PC-9 (cell line): ENCODE measurements at regions not wholly inside any gene's neighbourhood (a gene's known extent, or its start where the extent isn't known, plus 50 kb on each side); places are given as distances from the start of the nearest gene placed in this dataset.

Experiments used
- BruUV-seq: library from RNA; stranded (reverse); fragments of 400-500 nt; replicated peaks from 2 replicates; lab custom pipeline; 2021; lab: Mats Ljungman, UMichigan
- CTCF ChIA-PET: fragments of 300-600 bp; sonication (Branson Sonifier 250); formaldehyde crosslinking; loops from one replicate; lab custom pipeline; 2022; ENCODE audit warnings: antibody characterized with exemption; lab: Charles Lee
- POLR2A ChIA-PET: fragments of 300-600 bp; sonication (Branson Sonifier 250); formaldehyde crosslinking; loops from one replicate; lab custom pipeline; 2022; ENCODE audit warnings: antibody characterized with exemption; ENCODE audit not compliant: unreplicated experiment; lab: Charles Lee
- DNase-seq, 2 experiments: peaks; one replicate each; pipeline versions ENCODE4 v3.0.0 to v3.0.0-alpha.2; 2015 to 2022; ENCODE audit warnings: mixed read lengths in 1 of 2
- H2AFZ ChIP-seq: fragments of 200-600 bp; sonication (generic); 2 replicates; pipeline ENCODE4 v1.8.1; 2017; ENCODE audit warnings: antibody characterized with exemption
- H3F3A ChIP-seq: fragments of 200-600 bp; sonication (generic); 2 replicates; pipeline ENCODE4 v1.8.1; 2017; ENCODE audit warnings: antibody characterized with exemption, mild to moderate bottlenecking, low read depth; ENCODE audit not compliant: insufficient read depth
- H3K27ac ChIP-seq: fragments of 200-600 bp; sonication (generic); 2 replicates; pipeline ENCODE4 v1.6.1; 2016; ENCODE audit warnings: mixed run types
- H3K27me3 ChIP-seq: fragments of 200-600 bp; sonication (generic); 2 replicates; pipeline ENCODE4 v1.6.1; 2016; ENCODE audit warnings: low read depth, mixed run types; ENCODE audit not compliant: insufficient read depth
- H3K36me3 ChIP-seq: fragments of 200-600 bp; sonication (generic); 2 replicates; pipeline ENCODE4 v1.6.1; 2016; ENCODE audit warnings: low read depth, mixed run types
- H3K4me1 ChIP-seq: fragments of 200-600 bp; sonication (generic); replicated peaks from 2 replicates; pipeline ENCODE4 v1.6.1; 2016; ENCODE audit warnings: mixed run types; ENCODE audit not compliant: insufficient read depth
- H3K4me2 ChIP-seq: fragments of 200-600 bp; sonication (generic); 2 replicates; pipeline ENCODE4 v1.6.1; 2017; ENCODE audit warnings: mixed run types
- H3K4me3 ChIP-seq: fragments of 200-600 bp; sonication (generic); 2 replicates; pipeline ENCODE4 v1.6.1; 2016; ENCODE audit warnings: mixed run types
- H3K79me2 ChIP-seq: fragments of 200-600 bp; sonication (generic); 2 replicates; pipeline ENCODE4 v1.6.1; 2017; ENCODE audit warnings: low read depth, mixed run types
- H3K9me2 ChIP-seq: fragments of 200-600 bp; sonication (generic); 2 replicates; pipeline ENCODE4 v1.8.1; 2017; ENCODE audit warnings: mild to moderate bottlenecking; ENCODE audit not compliant: insufficient read depth
- H3K9me3 ChIP-seq: fragments of 200-600 bp; sonication (generic); 2 replicates; pipeline ENCODE4 v1.8.1; 2016; ENCODE audit warnings: low read depth; ENCODE audit not compliant: insufficient read depth
- H4K20me1 ChIP-seq: fragments of 200-600 bp; sonication (generic); 2 replicates; pipeline ENCODE4 v1.8.1; 2017; ENCODE audit not compliant: insufficient read depth
- CTCF ChIP-seq: fragments of 200-600 bp; sonication (generic); conservative IDR thresholded peaks from 2 replicates; pipeline ENCODE4 v1.6.1; 2017; ENCODE audit warnings: mixed run types, antibody characterized with exemption, mild to moderate bottlenecking, moderate library complexity
- EZH2 ChIP-seq: fragments of 200-600 bp; sonication (generic); IDR thresholded peaks from 2 replicates; pipeline ENCODE4 v1.8.0; 2017; ENCODE audit warnings: antibody characterized with exemption, low read depth
- intact Hi-C: fragments of 100-400 bp; cut with micrococcal nuclease; formaldehyde crosslinking; loops from one replicate; pipeline ENCODE4 v1.10.0; 2022; ENCODE audit not compliant: unreplicated experiment

- no peak for TF ChIP-seq CTCF
- no peak for TF ChIP-seq EZH2
- no TSS peak for BruUV-seq
Observed at GRCh38 chr9:115401756-115402327, 283.9 kb upstream of the TNC start.

GRCh38 chr9:115403753-115404152 is 285.8 kb upstream of the TNC start:
- ChIA-PET POLR2A (no interaction called here), CTCF (no interaction called here)
- H4K20me1 ChIP-seq, result no peaks in the 10 kb centered on the region
- intact Hi-C loops, result no loop called here
- H2AFZ ChIP-seq, result no peak overlapping the region
- no peaks in the 10 kb centered on the region for H3K4me1 ChIP-seq
- no peak for TF ChIP-seq CTCF
- TF ChIP-seq EZH2, result no peak
- H3K9me2 ChIP-seq, result no peaks in the 10 kb centered on the region
- H3K27ac ChIP-seq, result no peak overlapping the region
- no peaks in the 10 kb centered on the region for H3K27me3 ChIP-seq
- no peak overlapping the region for H3K4me2 ChIP-seq
- H3K9me3 ChIP-seq, result no peaks in the 10 kb centered on the region
- no peak for DNase-seq
- no peaks in the 10 kb centered on the region for H3K36me3 ChIP-seq
- BruUV-seq, result no TSS peak
- no peak overlapping the region for H3K4me3 ChIP-seq
- no peaks in the 10 kb centered on the region for H3F3A ChIP-seq
- no peaks in the 10 kb centered on the region for H3K79me2 ChIP-seq

More at GRCh38 chr9:115401756-115402327, 283.9 kb upstream of the TNC start:
- DNase-seq, result no peak
- H3F3A ChIP-seq, result no peaks in the 10 kb centered on the region
- no peaks in the 10 kb centered on the region for H3K36me3 ChIP-seq
- H3K27me3 ChIP-seq, result no peaks in the 10 kb centered on the region
- ChIA-PET POLR2A (no interaction called here), CTCF (no interaction called here)
- no peak overlapping the region for H2AFZ ChIP-seq
- H3K4me2 ChIP-seq, result no peak overlapping the region
- intact Hi-C loops, result no loop called here
- H4K20me1 ChIP-seq, result no peaks in the 10 kb centered on the region
- no peak overlapping the region for H3K4me3 ChIP-seq
- no peaks in the 10 kb centered on the region for H3K9me3 ChIP-seq
- H3K27ac ChIP-seq, result no peak overlapping the region
- H3K9me2 ChIP-seq, result no peaks in the 10 kb centered on the region
- no peaks in the 10 kb centered on the region for H3K79me2 ChIP-seq
- 0 out of 2 replicates have a peak, but pooled peaks cover under 1% of the 10 kb centered on the region for H3K4me1 ChIP-seq

GRCh38 chr9:115404311-115404710 is 286.4 kb upstream of the TNC start:
- no peaks in the 10 kb centered on the region for H3K36me3 ChIP-seq
- intact Hi-C loops, result no loop called here
- no peaks in the 10 kb centered on the region for H3K27me3 ChIP-seq
- POLR2A ChIA-PET, result no interaction called here
- H3K4me3 ChIP-seq, result no peak overlapping the region
- no peak overlapping the region for H3K4me2 ChIP-seq
- DNase-seq, result no peak
- no peaks in the 10 kb centered on the region for H3F3A ChIP-seq
- H4K20me1 ChIP-seq, result no peaks in the 10 kb centered on the region
- TF ChIP-seq EZH2 (no peak), CTCF (no peak)
- no peak overlapping the region for H2AFZ ChIP-seq
- H3K4me1 ChIP-seq, result no peaks in the 10 kb centered on the region
- H3K9me2 ChIP-seq, result no peaks in the 10 kb centered on the region
- BruUV-seq, result no TSS peak
- H3K27ac ChIP-seq, result no peak overlapping the region
- H3K9me3 ChIP-seq, result no peaks in the 10 kb centered on the region
- no peaks in the 10 kb centered on the region for H3K79me2 ChIP-seq
- CTCF ChIA-PET, result no interaction called here
